ENCODE measurements at regions not wholly inside any gene's neighbourhood (a gene's known extent, or its start where the extent isn't known, plus 50 kb on each side); places are given as distances from the start of the nearest gene placed in this dataset.
"Not testable (repeated sequence)": the region's sequence is repeated elsewhere in the genome, so short reads cannot be mapped to it uniquely, and the experiment has no call there.

- no peak for DNase-seq
Observed at GRCh38 chr4:131419147-131419546, 1729.9 kb upstream of the PCDH10 start.

GRCh38 chr4:131426023-131426758 is 1722.9 kb upstream of the PCDH10 start:
- DNase-seq = peak; percentile 28

GRCh38 chr4:131427000-131427399 is 1722.1 kb upstream of the PCDH10 start:
- no peak for DNase-seq

GRCh38 chr4:131430302-131430701 is 1718.8 kb upstream of the PCDH10 start:
- DNase-seq = no peak

GRCh38 chr4:131441004-131441688 is 1707.9 kb upstream of the PCDH10 start:
- no peak for DNase-seq

- DNase-seq = no peak
Observed at GRCh38 chr4:131447883-131448282, 1701.2 kb upstream of the PCDH10 start.

- no peak for DNase-seq
Observed at GRCh38 chr4:131450572-131451209, 1698.4 kb upstream of the PCDH10 start.

GRCh38 chr4:131459430-131460101 is 1689.5 kb upstream of the PCDH10 start:
- no peak for DNase-seq

- no peak for DNase-seq
Observed at GRCh38 chr4:131470360-131470759, 1678.7 kb upstream of the PCDH10 start.

- DNase-seq = no peak
Observed at GRCh38 chr4:131488772-131489171, 1660.3 kb upstream of the PCDH10 start.

GRCh38 chr4:131496211-131496610 is 1652.9 kb upstream of the PCDH10 start:
- DNase-seq = not testable (repeated sequence)

GRCh38 chr4:131499141-131499873 is 1649.8 kb upstream of the PCDH10 start:
- peak; percentile 0 for DNase-seq

- DNase-seq = no peak
Observed at GRCh38 chr4:131509521-131509920, 1639.6 kb upstream of the PCDH10 start.

- DNase-seq = no peak
Observed at GRCh38 chr4:131526686-131527085, 1622.4 kb upstream of the PCDH10 start.

- no peak for DNase-seq
Observed at GRCh38 chr4:131531087-131531486, 1618.0 kb upstream of the PCDH10 start.

- DNase-seq = no peak
Observed at GRCh38 chr4:131534944-131535645, 1614.0 kb upstream of the PCDH10 start.

GRCh38 chr4:131540256-131540655 is 1608.8 kb upstream of the PCDH10 start:
- DNase-seq = no peak

- no peak for DNase-seq
Observed at GRCh38 chr4:131547506-131547981, 1601.5 kb upstream of the PCDH10 start.

GRCh38 chr4:131551306-131551705 is 1597.8 kb upstream of the PCDH10 start:
- no peak for DNase-seq

- no peak for DNase-seq
Observed at GRCh38 chr4:131566026-131566425, 1583.1 kb upstream of the PCDH10 start.

- no peak for DNase-seq
Observed at GRCh38 chr4:131584587-131584986, 1564.5 kb upstream of the PCDH10 start.

- DNase-seq = no peak
Observed at GRCh38 chr4:131595140-131595539, 1554.0 kb upstream of the PCDH10 start.

All from inflammatory macrophage treated with lipopolysaccharide for 4 hours (primary cell).